ENCODE measurements at regions not wholly inside any gene's neighbourhood (a gene's known extent, or its start where the extent isn't known, plus 50 kb on each side); places are given as distances from the start of the nearest gene placed in this dataset.
A peak's percentile ranks its signal among the peaks of the same experiment; 100 is the strongest.

DNA sequence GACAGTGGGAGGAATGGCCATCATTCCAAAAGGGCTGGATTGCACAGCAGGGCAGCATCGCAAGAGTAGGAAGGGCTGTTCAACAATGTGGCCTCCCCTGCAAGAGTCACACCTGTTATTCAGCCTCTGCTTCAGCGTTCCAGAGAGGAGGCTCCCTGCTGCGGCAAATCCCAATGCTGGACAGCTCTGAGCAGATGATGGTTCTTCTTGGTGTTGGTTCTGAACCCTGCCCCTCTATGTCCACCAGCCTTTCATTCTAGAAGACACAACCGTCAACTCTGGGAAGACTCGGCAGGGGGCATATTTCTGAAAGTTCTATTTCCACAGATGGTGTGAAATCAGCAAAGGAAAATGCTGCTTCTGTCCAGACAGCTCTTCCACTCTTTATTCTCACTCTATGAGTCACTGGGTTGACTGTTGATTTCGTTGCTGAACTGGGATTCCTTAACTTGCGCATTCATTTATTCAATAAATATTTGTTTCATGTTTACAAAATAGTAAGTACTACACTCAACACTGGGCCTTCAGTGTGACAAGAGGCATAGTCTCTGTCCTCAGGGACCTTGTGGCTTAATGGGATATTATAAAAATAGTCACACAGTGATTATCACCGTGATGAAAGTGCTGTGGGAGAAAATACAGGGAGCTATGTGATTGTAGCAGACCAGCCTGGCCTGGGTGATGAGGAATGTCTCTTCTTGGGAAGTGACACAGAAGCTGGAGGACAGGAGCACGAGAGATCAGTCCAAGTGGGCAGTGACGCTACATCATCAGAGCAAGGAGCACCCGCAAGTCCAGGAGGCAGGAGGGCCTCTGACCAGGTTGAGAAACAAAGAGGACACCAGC lies 260.3 kb downstream of the SIPA1L2 start:
- Histone ChIP-seq H3K4me3 (no peak overlapping the region), H3K36me3 (no peaks in the 10 kb centered on the region), H3K27ac (no peak overlapping the region), H3K27me3 (no peaks in the 10 kb centered on the region), H3K4me1 (no peaks in the 10 kb centered on the region), H3K9me3 (no peaks in the 10 kb centered on the region)
- peak in 1 of 2 donors; percentile 56 for DNase-seq (ENCODE audit: extremely low spot score in 2 of 2)
- intact Hi-C loops (cut with DNase I), result no loop called here
- no peak for TF ChIP-seq POLR2AphosphoS5 (IDR thresholded peaks at IDR 0.05; ENCODE audit: insufficient read depth in 1 of 2, low read depth in 1 of 2)
- TF ChIP-seq POLR2A (IDR thresholded peaks at IDR 0.05), result no peak
- TF ChIP-seq, protein P1, sequence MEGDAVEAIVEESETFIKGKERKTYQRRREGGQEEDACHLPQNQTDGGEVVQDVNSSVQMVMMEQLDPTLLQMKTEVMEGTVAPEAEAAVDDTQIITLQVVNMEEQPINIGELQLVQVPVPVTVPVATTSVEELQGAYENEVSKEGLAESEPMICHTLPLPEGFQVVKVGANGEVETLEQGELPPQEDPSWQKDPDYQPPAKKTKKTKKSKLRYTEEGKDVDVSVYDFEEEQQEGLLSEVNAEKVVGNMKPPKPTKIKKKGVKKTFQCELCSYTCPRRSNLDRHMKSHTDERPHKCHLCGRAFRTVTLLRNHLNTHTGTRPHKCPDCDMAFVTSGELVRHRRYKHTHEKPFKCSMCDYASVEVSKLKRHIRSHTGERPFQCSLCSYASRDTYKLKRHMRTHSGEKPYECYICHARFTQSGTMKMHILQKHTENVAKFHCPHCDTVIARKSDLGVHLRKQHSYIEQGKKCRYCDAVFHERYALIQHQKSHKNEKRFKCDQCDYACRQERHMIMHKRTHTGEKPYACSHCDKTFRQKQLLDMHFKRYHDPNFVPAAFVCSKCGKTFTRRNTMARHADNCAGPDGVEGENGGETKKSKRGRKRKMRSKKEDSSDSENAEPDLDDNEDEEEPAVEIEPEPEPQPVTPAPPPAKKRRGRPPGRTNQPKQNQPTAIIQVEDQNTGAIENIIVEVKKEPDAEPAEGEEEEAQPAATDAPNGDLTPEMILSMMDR (IDR thresholded peaks at IDR 0.05), result no peak

DNA sequence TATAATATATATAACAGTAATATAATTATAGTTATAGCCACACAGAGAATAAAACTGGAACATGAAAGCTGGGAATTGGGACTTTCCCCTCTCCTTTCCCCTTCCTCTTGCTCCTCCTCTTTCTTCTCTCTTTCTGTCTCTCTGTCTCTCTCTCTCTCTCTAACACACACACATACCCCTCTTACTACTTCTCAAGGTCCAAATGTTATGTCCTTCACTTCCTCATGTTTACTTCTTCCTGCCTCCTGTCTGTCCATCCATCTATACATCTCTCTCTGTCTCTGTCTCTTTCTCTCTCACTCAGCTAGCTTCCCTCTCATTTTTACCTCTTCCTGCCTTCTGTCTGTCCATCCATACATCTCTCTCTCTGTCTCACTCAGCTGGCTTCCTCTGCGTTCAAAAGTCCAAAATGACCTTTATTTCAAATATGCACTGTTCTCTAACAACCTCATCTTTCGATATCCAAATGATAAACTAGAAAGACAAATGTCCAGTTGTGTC lies 261.1 kb downstream of the SIPA1L2 start:
- DNase-seq (ENCODE audit: extremely low spot score in 2 of 2), result no peak
- no peaks in the 10 kb centered on the region for H3K9me3 ChIP-seq
- H3K36me3 ChIP-seq, result no peaks in the 10 kb centered on the region
- no peaks in the 10 kb centered on the region for H3K4me1 ChIP-seq
- no peak overlapping the region for H3K4me3 ChIP-seq
- H3K27me3 ChIP-seq, result no peaks in the 10 kb centered on the region
- no peak overlapping the region for H3K27ac ChIP-seq
- TF ChIP-seq POLR2A (IDR thresholded peaks at IDR 0.05) (no peak), POLR2AphosphoS5 (IDR thresholded peaks at IDR 0.05; ENCODE audit: insufficient read depth in 1 of 2, low read depth in 1 of 2) (no peak)
- TF ChIP-seq, protein P1 (IDR thresholded peaks at IDR 0.05), result no peak
- intact Hi-C loops (cut with DNase I), result no loop called here

DNA sequence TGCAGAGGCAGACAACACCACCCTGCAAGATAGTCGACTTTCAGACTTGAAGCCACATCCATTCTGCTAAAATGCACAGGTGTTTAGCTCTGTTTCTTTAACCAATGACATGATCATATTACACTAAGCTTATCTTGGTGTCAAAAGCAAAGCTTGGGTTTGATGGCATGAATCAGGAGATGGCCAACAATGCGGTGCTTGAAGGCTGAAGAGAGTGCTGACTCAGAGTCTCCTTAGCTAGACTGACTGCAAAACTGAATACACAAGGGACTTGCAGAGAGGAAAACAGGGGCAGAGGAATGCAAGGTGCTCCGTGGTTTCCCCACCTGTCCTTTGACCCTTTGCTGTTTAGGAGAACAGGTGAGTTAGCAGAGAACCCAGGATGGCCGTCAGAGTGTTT lies 262.6 kb downstream of the SIPA1L2 start:
- TF ChIP-seq, protein P1 (IDR thresholded peaks at IDR 0.05), result no peak
- no peak for TF ChIP-seq POLR2A (IDR thresholded peaks at IDR 0.05)
- no peak for TF ChIP-seq POLR2AphosphoS5 (IDR thresholded peaks at IDR 0.05; ENCODE audit: insufficient read depth in 1 of 2, low read depth in 1 of 2)
- no peaks in the 10 kb centered on the region for H3K4me1 ChIP-seq
- no peak overlapping the region for H3K27ac ChIP-seq
- no peaks in the 10 kb centered on the region for H3K36me3 ChIP-seq
- DNase-seq (ENCODE audit: extremely low spot score in 2 of 2), result peak in 1 of 2 donors; percentile 47
- intact Hi-C loops (cut with DNase I), result no loop called here
- H3K4me3 ChIP-seq, result no peak overlapping the region
- no peaks in the 10 kb centered on the region for H3K9me3 ChIP-seq
- no peaks in the 10 kb centered on the region for H3K27me3 ChIP-seq

DNA sequence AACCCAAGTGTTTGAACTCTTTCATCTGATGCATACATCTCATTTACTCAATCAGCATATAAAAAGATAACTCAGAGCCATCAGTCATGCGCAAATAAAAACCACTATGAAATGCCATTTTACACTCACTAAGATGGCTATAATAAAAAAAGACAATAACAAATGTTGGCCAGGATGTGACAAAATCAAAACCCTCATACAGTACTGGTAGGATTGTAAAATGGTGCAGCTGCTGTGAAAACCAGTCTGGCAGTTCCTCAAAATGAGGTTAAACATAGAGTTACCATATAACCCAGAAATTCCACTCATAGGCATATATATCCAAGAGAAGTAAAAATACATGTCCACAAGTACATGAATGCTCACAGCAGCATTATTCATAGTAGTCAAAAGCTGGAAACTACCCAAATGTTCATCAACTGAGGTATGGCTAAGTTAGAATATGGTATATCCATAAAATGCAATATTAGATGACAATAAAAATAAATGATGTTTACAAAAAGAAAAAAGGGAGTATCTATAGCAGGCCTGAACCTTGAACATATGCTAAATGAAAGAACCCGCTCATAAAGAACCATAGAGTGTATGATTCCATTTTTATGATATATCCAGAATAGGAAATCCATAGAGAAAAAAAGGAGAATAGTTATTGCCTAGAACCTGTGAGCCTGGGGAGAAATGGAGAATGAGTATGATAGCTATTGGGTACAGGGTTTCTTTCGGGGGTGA lies 265.1 kb downstream of the SIPA1L2 start:
- H3K4me3 ChIP-seq, result no peak overlapping the region
- TF ChIP-seq, protein P1 (IDR thresholded peaks at IDR 0.05), result no peak
- no peak for TF ChIP-seq POLR2A (IDR thresholded peaks at IDR 0.05)
- TF ChIP-seq POLR2AphosphoS5 (IDR thresholded peaks at IDR 0.05; ENCODE audit: insufficient read depth in 1 of 2, low read depth in 1 of 2), result no peak
- no peaks in the 10 kb centered on the region for H3K36me3 ChIP-seq
- H3K4me1 ChIP-seq, result no peaks in the 10 kb centered on the region
- H3K9me3 ChIP-seq, result no peaks in the 10 kb centered on the region
- no peak for DNase-seq (ENCODE audit: extremely low spot score in 2 of 2)
- no peak overlapping the region for H3K27ac ChIP-seq
- intact Hi-C loops (cut with DNase I), result no loop called here
- no peaks in the 10 kb centered on the region for H3K27me3 ChIP-seq

Data from vagina (tissue), 2 donors.